ACC112 (cell line): ENCODE measurements at regions not wholly inside any gene's neighbourhood (a gene's known extent, or its start where the extent isn't known, plus 50 kb on each side); places are given as distances from the start of the nearest gene placed in this dataset.

Experiments
- H2AFZ ChIP-seq: fragments of 200-600 bp; sonication (generic); one replicate; pipeline ENCODE4 v1.6.0; 2017; ENCODE audit warnings: antibody characterized with exemption, low read length; ENCODE audit not compliant: unreplicated experiment
- H3K27ac ChIP-seq: fragments of 200-600 bp; sonication (generic); 2 replicates; pipeline ENCODE4 v1.5.1; 2014; ENCODE audit warnings: low read depth, mild to moderate bottlenecking, antibody characterized with exemption, low read length, moderate library complexity
- H3K27me3 ChIP-seq: fragments of 200-600 bp; sonication (generic); 2 replicates; pipeline ENCODE4 v1.6.1; 2014; ENCODE audit warnings: mild to moderate bottlenecking, antibody characterized with exemption, low read length, moderate library complexity, mixed read lengths; ENCODE audit not compliant: insufficient read depth
- H3K36me3 ChIP-seq: fragments of 200-600 bp; sonication (generic); 2 replicates; pipeline ENCODE4 v1.6.1; 2016; ENCODE audit warnings: mild to moderate bottlenecking, antibody characterized with exemption, low read length, moderate library complexity, mixed read lengths; ENCODE audit not compliant: insufficient read depth
- H3K4me1 ChIP-seq: fragments of 200-600 bp; sonication (generic); one replicate; pipeline ENCODE4 v1.6.1; 2016; ENCODE audit warnings: low read length, mixed read lengths; ENCODE audit not compliant: insufficient read depth, unreplicated experiment, control insufficient read depth
- H3K4me3 ChIP-seq: fragments of 200-600 bp; sonication (generic); 2 replicates; pipeline ENCODE4 v1.5.1; 2014; ENCODE audit warnings: mild to moderate bottlenecking, low read depth, low read length
- H3K79me2 ChIP-seq: fragments of 200-600 bp; sonication (generic); one replicate; pipeline ENCODE4 v1.6.0; 2016; ENCODE audit warnings: low read length; ENCODE audit not compliant: control insufficient read depth, unreplicated experiment, insufficient read depth

- Histone ChIP-seq H3K27ac (no peak overlapping the region), H3K4me1 (peaks cover 9% of the 10 kb centered on the region), H3K79me2 (no peaks in the 10 kb centered on the region), H2AFZ (no peak overlapping the region), H3K4me3 (no peak overlapping the region), H3K27me3 (no peaks in the 10 kb centered on the region), H3K36me3 (no peaks in the 10 kb centered on the region)
Observed at GRCh38 chr16:24624102-24624501, 84.7 kb downstream of the RBBP6 start.

GRCh38 chr16:24626256-24626655, 86.9 kb downstream of the RBBP6 start:
- H3K4me1 ChIP-seq = peaks cover 9% of the 10 kb centered on the region
- no peaks in the 10 kb centered on the region for H3K27me3 ChIP-seq
- peak overlapping the region; percentile 69 for H3K27ac ChIP-seq
- H3K4me3 ChIP-seq = no peak overlapping the region
- no peaks in the 10 kb centered on the region for H3K79me2 ChIP-seq
- H2AFZ ChIP-seq = peak overlapping the region; percentile 15
- no peaks in the 10 kb centered on the region for H3K36me3 ChIP-seq

- H3K4me3 ChIP-seq = no peak overlapping the region
- H3K79me2 ChIP-seq = no peaks in the 10 kb centered on the region
- no peaks in the 10 kb centered on the region for H3K27me3 ChIP-seq
- no peak overlapping the region for H2AFZ ChIP-seq
- no peaks in the 10 kb centered on the region for H3K36me3 ChIP-seq
- no peak overlapping the region for H3K27ac ChIP-seq
- peaks cover 18% of the 10 kb centered on the region for H3K4me1 ChIP-seq
Observed at GRCh38 chr16:24634919-24635318, 94.5 kb upstream of the TNRC6A start.

- no peaks in the 10 kb centered on the region for H3K27me3 ChIP-seq
- H3K4me1 ChIP-seq = peaks cover 18% of the 10 kb centered on the region
- H2AFZ ChIP-seq = peak overlapping the region; percentile 27
- H3K4me3 ChIP-seq = no peak overlapping the region
- H3K79me2 ChIP-seq = no peaks in the 10 kb centered on the region
- peak overlapping the region; percentile 66 for H3K27ac ChIP-seq
- no peaks in the 10 kb centered on the region for H3K36me3 ChIP-seq
Observed at GRCh38 chr16:24635900-24636610, 93.4 kb upstream of the TNRC6A start.

- Histone ChIP-seq H3K36me3 (no peaks in the 10 kb centered on the region), H2AFZ (no peak overlapping the region), H3K4me3 (no peak overlapping the region), H3K27me3 (no peaks in the 10 kb centered on the region), H3K79me2 (no peaks in the 10 kb centered on the region), H3K27ac (no peak overlapping the region), H3K4me1 (peaks cover 18% of the 10 kb centered on the region)
Observed at GRCh38 chr16:24639769-24640168, 89.7 kb upstream of the TNRC6A start.

- H3K4me1 ChIP-seq = peaks cover 17% of the 10 kb centered on the region
- no peak overlapping the region for H2AFZ ChIP-seq
- H3K4me3 ChIP-seq = no peak overlapping the region
- no peaks in the 10 kb centered on the region for H3K27me3 ChIP-seq
- H3K27ac ChIP-seq = no peak overlapping the region
- no peaks in the 10 kb centered on the region for H3K36me3 ChIP-seq
- H3K79me2 ChIP-seq = no peaks in the 10 kb centered on the region
Observed at GRCh38 chr16:24643489-24643888, 86.0 kb upstream of the TNRC6A start.

GRCh38 chr16:24645739-24646645, 83.5 kb upstream of the TNRC6A start:
- peak overlapping the region; percentile 100 for H3K27ac ChIP-seq
- no peaks in the 10 kb centered on the region for H3K36me3 ChIP-seq
- H3K27me3 ChIP-seq = no peaks in the 10 kb centered on the region
- no peaks in the 10 kb centered on the region for H3K79me2 ChIP-seq
- H2AFZ ChIP-seq = no peak overlapping the region
- H3K4me3 ChIP-seq = no peak overlapping the region
- H3K4me1 ChIP-seq = peaks cover 17% of the 10 kb centered on the region

GRCh38 chr16:24646646-24646995, 82.8 kb upstream of the TNRC6A start:
- Histone ChIP-seq H3K27ac (peak overlapping the region; percentile 100), H3K4me3 (no peak overlapping the region), H3K79me2 (no peaks in the 10 kb centered on the region), H3K36me3 (no peaks in the 10 kb centered on the region), H3K27me3 (no peaks in the 10 kb centered on the region), H2AFZ (no peak overlapping the region), H3K4me1 (peaks cover 17% of the 10 kb centered on the region)

GRCh38 chr16:24652209-24652712, 77.2 kb upstream of the TNRC6A start:
- H3K27ac ChIP-seq = no peak overlapping the region
- H2AFZ ChIP-seq = no peak overlapping the region
- peaks cover 11% of the 10 kb centered on the region for H3K4me1 ChIP-seq

GRCh38 chr16:24652803-24653202, 76.6 kb upstream of the TNRC6A start:
- no peaks in the 10 kb centered on the region for H3K27me3 ChIP-seq
- no peaks in the 10 kb centered on the region for H3K36me3 ChIP-seq
- peaks cover 11% of the 10 kb centered on the region for H3K4me1 ChIP-seq
- no peak overlapping the region for H3K4me3 ChIP-seq
- H3K27ac ChIP-seq = no peak overlapping the region
- no peaks in the 10 kb centered on the region for H3K79me2 ChIP-seq
- peak overlapping the region; percentile 47 for H2AFZ ChIP-seq

More at GRCh38 chr16:24652209-24652712, 77.2 kb upstream of the TNRC6A start:
- H3K79me2 ChIP-seq = no peaks in the 10 kb centered on the region
- no peaks in the 10 kb centered on the region for H3K36me3 ChIP-seq
- H3K4me3 ChIP-seq = no peak overlapping the region
- no peaks in the 10 kb centered on the region for H3K27me3 ChIP-seq
